GM19468 (cell line): ENCODE measurements at regions not wholly inside any gene's neighbourhood (a gene's known extent, or its start where the extent isn't known, plus 50 kb on each side); places are given as distances from the start of the nearest gene placed in this dataset.

ENCODE experiments used
- ATAC-seq: cut with Tn5 transposase; IDR thresholded peaks from one replicate; pipeline ENCODE4 v1.9.1; 2021; ENCODE audit warnings: mild to moderate bottlenecking, moderate library complexity, moderate number of reproducible peaks; ENCODE audit not compliant: unreplicated experiment; ENCODE audit errors: extremely low read depth

DNA sequence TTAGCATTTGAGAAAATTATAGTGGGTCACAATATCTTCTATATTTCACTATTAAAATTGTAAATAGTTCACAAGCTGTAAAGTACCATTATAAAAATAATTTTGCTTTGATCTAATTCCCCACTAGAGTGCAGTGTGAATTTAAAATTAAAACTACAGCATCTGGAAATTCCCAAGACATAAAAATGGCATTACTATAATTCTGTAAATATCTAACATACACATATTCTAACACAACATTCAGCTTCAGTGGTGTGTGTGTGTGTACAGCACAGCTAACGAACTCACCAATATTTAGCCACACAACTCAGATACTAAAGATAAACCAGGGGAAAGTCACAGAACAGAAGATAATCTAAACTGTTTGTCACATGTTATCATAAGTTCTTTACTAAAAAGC is 424.9 kb upstream of the ZNF385D start:
- no peak for ATAC-seq

DNA sequence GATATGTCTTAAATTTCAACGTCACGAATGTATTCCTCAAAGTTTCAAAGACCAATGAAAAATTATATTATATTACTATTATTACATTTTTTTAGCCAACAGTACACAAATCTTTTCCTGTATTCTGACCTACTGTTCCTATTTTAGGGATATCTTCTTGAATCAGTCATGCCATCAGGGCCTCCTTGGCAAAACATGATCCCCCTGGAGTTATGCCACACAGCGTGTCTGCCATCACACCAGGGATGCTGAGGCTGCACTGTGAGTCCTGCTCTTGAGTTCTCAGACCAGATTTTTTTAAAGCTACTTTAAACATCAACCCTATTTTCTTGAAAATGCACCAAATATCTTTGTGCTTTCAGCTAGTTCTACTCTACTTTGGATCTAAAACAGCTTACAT is 425.9 kb upstream of the ZNF385D start:
- no peak for ATAC-seq

DNA sequence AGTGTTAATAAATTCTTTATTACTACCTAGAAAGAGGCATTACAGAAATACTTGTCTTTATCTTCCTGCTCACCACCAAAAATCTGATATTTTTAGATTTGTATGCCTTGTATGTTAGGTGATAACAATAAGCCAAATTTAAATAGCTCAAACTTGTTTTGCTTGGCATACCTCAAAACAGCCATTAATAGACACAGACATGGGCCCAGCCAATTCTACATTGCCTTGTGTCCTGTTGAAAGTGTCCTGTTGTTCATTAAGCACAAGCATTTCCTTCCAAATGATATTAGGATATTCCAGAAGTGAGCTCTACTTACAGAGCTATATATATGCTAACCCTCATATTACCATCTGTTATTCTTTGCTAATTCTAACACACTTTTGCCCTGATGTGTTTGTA is 438.6 kb upstream of the ZNF385D start:
- ATAC-seq: no peak

DNA sequence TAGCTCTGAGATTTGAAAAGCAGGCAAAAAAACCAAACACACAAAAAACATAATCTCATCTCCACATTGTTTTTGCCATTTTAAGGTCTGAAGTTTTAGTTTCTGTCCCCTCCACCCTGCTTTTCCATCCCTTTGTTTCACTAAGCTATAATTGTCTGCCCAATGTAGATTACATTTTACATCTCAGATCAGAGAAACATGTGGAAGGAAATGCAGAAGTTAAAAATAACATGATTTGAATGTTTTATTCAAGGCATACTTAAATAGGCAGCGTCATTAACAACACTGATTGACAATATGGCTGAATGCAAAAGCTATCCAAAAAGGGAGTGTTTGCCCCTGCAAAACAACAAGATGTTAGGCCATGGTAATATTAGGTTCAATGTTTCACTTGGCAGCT is 448.1 kb upstream of the ZNF385D start:
- ATAC-seq: no peak

DNA sequence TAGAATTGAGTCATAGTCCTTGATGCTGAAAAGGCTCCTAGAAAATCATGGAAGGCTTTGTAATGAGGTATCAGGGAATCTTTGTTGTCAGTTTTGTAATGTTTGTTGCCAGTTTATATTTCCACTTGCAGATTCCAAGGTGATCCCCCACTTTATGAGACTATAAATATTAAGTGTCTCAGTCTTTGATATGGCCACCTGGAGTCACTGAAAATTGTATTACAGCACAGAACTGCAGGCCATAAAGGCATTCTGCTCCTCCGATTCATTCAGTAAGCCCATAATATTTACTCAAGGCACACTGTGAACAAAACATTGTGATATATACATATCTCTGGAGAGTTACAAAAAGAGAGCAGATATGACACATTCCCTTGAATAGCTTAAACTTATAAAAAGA is 457.8 kb upstream of the ZNF385D start:
- no peak for ATAC-seq

DNA sequence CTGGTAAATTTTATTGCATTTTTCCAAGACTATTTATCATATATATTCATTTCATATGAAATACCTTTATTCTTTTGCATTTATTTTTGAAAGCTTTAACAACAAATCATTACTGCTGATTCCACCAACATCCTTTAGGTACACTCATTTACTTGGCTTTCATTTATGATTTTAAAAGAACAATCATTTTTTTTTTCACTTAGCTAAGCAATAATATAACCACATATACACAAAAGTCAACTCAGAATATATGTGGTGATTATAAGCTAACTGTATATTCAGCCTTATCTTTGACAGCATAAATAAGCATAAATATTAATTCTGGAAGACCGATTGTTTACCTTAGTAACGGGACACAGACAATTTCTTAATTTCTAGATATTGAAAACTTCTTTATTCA is 458.6 kb upstream of the ZNF385D start:
- ATAC-seq: no peak

DNA sequence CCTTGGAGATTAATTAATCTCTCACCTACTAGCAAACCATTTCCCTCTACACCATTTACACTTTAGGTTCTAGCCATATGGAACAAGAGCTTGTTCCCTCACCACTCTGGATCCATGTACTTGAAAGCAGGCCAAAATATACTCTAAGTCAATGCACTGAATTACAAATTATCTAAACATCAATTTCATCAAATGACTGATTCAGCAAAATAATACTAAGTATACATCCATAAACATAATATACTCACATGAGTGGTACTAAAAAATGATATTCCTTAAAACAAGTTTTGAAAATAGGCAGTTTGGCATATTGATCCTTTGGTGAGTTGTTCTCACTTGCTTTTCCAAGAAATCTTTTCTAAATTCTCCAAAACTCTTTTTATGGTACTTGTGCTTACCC is 459.7 kb upstream of the ZNF385D start:
- no peak for ATAC-seq

DNA sequence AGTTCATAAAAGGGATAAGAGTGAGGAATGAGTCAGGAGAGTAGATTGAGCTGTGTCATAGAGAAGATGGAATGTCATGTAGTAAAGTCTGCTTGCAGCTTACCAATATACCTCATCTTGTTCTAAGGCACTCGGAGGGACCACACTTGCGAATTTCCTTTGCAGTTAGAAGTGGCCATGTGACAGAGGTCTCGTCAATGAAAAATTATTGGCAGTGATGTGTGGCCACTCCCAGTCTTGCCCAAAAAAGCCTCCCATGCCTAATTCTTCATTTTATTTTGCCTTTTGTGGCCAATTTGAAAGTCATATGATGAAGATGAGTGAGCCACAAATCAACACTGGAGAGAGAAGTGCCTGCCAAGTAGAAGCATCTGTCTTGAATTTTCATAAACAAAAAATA is 465.6 kb upstream of the ZNF385D start:
- ATAC-seq: no peak

DNA sequence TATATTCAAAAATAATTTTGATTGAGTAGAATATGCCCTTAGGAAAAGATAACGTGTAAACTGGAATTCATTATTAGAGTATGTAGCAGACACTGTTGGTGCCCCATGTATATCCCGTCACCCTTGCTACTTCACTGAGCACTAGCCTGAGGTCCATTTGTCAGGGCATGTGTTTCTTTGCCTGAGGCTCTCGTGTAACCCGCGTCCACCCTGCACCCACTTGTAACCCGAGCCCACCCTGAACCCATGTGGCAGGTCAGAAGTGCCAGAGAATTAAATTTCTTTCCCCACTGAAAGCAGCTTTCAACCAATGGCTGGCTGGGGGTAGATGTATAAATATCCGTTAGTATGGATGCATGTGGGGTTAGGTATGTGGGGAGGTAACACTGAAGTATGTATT is 474.2 kb upstream of the ZNF385D start:
- no peak for ATAC-seq

DNA sequence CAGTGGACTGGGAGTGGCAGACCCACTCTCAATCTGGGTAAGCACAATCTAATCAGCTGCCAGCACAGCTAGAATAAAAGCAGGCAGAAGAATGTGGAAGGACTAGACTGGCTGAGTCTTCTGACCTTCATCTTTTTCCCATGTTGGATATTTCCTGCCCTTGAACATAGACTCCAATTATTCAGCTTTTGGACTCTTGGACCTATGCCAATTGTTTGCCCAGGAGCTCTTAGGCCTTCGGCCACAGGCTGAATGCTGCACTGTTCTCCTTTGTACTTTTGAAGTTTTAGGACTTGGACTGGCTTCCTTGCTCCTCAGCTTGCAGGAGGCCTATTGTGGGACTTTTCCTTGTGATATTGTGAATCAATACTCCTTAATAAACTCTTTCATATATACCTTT is 477.7 kb upstream of the ZNF385D start:
- ATAC-seq: no peak

DNA sequence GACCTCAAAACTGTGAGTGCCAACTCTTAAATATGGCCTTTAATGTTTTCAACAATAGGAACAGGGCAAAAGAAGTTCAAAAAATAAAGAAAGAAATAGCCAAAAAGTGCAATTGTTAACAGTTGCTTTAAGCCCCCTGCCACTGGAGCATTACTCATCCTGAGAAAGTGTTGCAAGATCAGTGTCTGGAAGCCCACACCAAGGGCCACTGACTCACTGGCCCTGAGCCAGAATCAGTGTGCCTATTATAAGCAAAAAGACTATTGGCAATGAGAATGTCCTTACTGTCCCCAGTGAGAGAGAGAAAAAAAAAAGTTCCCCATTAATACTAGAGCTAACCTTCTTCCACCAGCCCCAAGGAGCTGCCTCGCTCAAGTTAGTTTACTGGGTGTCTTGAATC is 480.1 kb upstream of the ZNF385D start:
- no peak for ATAC-seq

DNA sequence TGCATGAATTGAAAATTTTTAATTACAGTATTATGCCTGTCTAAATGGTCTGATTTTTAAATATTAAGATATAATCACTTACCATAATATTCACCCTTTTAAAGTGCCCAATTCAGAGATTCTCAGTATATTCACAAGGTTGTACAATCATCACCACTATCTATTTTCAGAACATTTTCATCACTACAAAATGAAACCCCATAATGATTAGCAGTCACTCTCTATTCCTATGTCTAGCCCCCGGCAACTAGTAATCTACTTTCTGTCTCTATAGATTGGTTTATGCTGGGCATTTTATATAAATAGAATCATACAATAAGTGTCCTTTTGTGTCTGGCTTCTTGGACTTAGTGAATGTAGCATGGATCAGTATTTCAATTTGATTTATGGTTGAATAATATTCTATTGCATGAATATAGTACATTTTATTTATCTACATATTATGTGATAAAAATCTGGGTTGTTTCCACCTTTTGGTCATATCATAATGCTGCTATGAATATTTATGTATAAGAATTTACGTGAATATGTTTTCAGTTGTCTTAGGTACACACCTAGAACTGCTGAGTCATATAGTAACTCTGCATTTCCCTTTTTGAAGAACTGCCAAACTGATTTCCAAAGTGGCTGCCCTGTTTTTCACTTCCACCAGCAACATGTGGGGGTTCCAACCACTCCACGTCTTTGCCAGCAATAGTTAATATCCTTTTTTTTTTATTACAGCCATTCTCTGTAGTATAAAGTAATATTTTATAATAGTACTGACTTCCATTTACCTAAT is 485.7 kb upstream of the ZNF385D start:
- peak; percentile 59 for ATAC-seq

DNA sequence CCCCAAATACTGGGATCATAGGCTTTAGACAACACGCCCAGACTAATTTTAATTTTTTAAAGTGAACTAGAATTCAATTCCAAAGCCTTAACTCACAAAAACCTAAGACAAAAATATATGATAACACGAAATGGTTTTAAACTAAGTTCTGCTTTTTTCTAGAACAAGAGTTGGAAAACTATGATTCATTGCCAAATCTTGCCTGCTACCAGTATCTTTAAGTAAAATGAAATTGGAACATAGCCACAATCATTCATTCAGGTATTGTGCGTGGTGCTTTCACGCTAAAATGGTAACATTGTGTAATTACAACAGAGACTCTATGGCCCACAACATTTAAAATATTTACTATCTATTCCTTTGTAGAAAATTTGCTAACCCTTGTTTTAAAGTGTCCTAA is 488.0 kb upstream of the ZNF385D start:
- no peak for ATAC-seq

DNA sequence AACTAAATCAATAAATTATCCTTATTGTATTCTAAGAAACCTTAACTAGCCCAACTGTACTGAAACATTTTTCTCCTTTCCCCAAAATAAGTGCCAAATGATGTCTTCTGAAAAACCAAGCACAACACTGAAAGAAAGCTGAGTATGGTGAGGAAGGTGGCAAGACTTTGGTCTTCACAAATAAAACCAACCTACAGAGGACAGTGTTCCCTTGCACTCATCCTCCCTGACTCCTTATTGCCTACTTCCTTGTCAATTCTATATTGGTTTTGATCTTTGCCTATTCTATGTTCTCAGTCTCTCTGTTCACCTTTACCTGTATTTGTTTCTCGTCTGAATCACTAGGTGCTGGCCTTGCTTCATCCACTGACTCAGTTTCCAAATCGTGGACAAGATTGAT is 490.1 kb upstream of the ZNF385D start:
- ATAC-seq: no peak

DNA sequence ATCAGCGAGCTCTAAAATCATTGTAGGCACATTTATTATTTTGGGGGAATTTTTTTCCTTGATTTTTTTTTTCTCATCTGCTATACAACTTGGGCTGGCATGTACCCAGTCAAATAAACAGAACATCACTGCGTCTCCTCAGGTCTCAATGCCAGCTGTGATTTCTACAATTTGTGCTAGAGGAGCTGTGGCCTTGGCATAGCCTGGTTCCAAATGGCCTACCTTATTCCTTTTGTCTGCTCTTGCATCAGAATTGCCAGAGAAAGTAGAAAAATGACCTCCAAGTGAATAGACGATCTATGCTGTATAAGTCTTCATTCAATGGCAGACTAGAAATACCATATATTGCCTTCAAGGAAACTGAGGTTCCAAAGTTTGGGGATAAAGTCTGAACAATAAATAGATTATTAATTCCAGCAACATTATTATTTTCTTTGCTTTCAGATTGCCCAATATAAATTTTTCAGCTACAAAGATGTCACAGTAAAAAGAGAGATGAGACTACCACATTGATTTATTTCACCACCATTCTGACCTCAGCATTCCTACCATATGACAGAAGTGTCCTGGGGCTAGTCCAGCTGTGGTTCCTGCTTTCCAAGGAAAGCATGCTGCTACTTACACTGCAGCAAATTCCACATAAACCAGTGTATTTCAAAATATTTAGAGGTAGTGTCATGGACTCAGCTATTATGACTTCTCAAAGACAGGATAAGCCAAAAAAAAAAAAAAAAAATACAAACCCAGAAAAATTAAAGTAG is 493.9 kb upstream of the ZNF385D start:
- no peak for ATAC-seq

DNA sequence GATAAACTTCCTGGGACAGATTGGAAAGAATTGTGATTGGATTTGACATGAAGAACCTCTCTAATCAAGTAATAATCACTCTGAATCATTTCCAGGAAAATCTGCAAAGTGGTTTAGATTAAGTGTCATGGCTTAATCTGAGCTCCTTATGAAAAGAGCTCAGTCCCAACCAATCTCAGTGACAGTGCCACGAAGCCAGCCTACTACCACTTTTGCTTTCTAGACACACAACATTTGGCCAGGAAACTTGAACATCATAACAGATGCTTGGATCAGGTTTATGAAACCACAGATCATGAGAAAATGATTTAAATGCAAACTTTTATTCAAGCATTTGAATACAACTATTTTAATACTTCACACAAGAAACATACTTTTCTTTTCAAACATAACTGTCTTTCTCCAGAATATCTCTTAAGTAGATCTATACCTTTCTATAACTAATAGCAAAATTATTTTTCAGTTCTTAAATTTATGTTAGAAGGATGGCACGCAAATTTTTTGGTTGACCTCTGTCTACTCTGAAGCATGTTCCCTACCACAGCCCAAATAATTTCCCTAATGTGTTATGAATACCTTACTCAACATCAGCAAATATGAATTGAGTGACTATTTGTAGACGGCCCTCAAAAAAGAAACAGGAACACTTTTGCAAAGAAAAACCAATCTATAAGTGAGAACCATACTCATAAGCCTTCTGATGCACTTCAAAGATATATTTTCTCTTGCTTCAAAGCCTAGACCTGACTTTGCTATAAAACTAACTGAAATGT is 495.0 kb upstream of the ZNF385D start:
- ATAC-seq: no peak

DNA sequence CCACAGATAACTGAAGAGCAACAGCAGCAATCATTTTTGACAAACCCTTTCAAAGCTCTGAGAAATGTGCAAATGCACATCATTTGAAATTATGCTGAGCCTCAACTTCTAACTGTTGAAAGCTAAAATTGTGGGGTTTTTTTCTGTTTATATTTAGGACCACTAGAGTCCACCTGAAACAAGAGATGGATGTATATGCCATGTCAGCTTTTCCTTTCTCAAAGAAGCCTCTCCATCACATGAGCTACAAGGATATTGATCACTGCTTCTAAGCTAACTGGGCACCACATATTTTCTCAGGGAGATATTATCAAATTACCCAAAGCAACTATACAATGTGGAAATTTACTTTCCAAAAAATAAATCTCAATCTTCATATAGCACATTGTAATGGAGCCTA is 498.6 kb upstream of the ZNF385D start:
- no peak for ATAC-seq

DNA sequence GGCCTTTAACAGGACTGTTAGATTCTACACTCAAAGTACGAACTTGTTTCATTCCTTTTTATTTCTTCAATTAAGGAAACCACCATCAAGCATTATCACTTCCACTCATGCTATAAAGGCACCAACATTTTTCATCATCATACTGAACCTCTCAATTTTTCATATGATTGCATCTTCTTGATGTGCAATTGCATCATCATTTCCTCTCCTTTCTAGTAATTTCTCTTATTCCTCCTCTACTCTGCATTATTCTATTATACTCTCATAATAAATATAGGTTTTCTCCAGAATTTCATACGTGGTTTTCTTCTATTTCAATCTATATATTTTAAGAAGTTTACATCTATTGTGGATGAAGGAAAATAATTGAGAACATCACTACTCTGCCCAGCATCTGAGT is 506.2 kb upstream of the ZNF385D start:
- no peak for ATAC-seq

DNA sequence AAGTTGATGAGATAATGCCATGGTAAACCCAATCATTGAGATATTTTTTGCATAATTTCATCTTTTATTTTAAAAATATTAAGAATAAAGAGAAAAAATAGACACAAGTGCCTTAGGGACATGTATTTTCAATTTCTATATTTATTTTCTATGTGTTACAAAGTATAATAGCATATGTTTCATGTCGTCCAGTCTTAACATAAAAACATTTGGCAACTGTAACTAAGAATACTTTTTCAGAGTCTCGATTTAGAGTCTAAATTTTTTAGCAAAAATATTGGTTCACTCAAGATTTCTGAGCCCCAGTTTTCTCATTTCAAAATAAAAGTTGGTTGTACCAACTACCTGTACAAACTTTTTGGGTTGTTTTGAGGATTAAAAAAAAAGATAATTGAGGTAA is 511.4 kb upstream of the ZNF385D start:
- ATAC-seq: no peak

DNA sequence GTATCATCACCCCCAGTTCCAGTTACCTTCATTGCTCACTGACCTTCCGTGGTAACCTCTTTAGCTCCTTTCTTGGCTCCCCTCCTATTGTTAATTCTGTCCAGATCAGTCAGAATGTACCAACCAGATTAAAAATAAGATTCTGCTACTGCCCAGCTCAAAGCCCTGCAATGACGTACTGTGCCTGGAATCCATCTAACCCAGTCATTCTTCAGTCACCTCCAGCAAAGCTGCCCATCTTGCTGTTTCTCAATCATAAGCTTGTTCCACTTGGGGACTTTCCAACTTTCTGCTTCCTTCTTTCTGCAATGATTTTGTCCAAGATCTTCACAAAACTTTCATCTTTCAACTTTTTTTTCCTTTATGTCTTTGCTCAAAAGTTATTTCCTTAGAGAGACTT is 512.0 kb upstream of the ZNF385D start:
- ATAC-seq: no peak

DNA sequence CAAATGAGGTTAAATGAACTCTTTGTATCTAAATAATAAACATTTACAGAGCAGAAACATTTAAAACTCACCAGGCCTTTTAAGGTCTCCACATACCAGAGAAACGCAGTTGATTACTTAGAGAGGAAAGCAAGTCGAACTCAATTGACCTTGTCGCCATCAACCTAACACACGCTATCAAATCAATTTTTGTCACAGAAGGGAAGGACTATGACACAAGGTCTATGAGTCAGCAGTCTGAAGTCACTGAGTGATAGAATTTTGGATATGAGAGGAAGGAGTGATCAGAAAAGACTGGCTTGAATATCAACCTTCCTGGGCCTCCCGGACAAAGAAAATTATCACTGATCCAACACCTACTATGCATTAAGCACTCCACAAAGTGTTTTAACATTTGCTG is 514.4 kb upstream of the ZNF385D start:
- ATAC-seq: no peak
